Neural progenitor cell (in vitro differentiated cells): ENCODE measurements at regions not wholly inside any gene's neighbourhood (a gene's known extent, or its start where the extent isn't known, plus 50 kb on each side); places are given as distances from the start of the nearest gene placed in this dataset.

Experiments used
- EZH2 ChIP-seq: fragments of 200-600 bp; sonication (generic); IDR thresholded peaks from 2 replicates; pipeline ENCODE4 v1.6.1; 2017; ENCODE audit warnings: antibody characterized with exemption, mild to moderate bottlenecking, moderate library complexity
- EZH2phosphoT487 ChIP-seq: fragments of 200-600 bp; sonication (generic); IDR thresholded peaks from 2 replicates; pipeline ENCODE4 v1.6.1; 2017; ENCODE audit warnings: antibody characterized with exemption
- TF ChIP-seq, protein P1 (sequence below): fragments of 200-600 bp; sonication (generic); IDR thresholded peaks from 2 replicates; pipeline ENCODE4 v1.5.1; 2017; ENCODE audit warnings: antibody characterized with exemption, mild to moderate bottlenecking

DNA sequence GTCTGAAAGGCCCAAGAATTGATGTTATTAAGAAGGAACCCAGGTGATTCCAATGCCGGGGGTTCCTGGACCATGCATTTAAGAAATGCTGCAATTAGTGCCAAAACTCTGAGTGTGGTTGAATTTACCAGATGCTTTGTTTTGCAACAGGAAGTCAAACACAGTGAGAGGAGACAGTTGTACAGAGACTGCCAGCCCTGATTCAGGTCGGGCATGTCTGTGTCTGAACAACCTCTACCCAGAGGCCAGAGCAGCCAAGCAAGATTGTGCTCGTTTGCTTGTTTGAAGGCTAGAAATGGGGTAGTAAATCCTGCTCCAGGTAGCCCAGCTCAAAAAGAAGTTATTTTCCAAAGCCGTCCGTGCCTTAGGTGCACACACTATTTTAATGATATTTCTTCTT is 412.4 kb upstream of the ERCC4 start:
- TF ChIP-seq, protein P1, sequence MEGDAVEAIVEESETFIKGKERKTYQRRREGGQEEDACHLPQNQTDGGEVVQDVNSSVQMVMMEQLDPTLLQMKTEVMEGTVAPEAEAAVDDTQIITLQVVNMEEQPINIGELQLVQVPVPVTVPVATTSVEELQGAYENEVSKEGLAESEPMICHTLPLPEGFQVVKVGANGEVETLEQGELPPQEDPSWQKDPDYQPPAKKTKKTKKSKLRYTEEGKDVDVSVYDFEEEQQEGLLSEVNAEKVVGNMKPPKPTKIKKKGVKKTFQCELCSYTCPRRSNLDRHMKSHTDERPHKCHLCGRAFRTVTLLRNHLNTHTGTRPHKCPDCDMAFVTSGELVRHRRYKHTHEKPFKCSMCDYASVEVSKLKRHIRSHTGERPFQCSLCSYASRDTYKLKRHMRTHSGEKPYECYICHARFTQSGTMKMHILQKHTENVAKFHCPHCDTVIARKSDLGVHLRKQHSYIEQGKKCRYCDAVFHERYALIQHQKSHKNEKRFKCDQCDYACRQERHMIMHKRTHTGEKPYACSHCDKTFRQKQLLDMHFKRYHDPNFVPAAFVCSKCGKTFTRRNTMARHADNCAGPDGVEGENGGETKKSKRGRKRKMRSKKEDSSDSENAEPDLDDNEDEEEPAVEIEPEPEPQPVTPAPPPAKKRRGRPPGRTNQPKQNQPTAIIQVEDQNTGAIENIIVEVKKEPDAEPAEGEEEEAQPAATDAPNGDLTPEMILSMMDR: no peak
- TF ChIP-seq EZH2: no peak
- no peak for TF ChIP-seq EZH2phosphoT487
